Right atrium auricular region (tissue), 2 donors: ENCODE measurements at regions not wholly inside any gene's neighbourhood (a gene's known extent, or its start where the extent isn't known, plus 50 kb on each side); places are given as distances from the start of the nearest gene placed in this dataset.

Experiments
- DNase-seq: peaks from one replicate; pipeline ENCODE4 v3.0.0-alpha.2; 2019; ENCODE audit warnings: low spot score
- H3K27ac ChIP-seq, 2 donors: fragments of 200-600 bp; sonication (generic); 1 replicate in 1 of 2; 2 replicates in 1 of 2; pipeline ENCODE4 v1.5.1; 2016 to 2019
- H3K27me3 ChIP-seq, 2 donors: fragments of 200-600 bp; sonication (generic); one replicate each; pipeline versions ENCODE4 v1.5.1 to v1.6.0; 2017 to 2019
- H3K36me3 ChIP-seq: fragments of 200-600 bp; sonication (generic); one replicate; pipeline ENCODE4 v1.5.1; 2016
- H3K4me1 ChIP-seq, 2 donors: fragments of 200-600 bp; sonication (generic); one replicate each; pipeline versions ENCODE4 v1.5.1 to v1.6.0; 2017 to 2019
- H3K4me3 ChIP-seq, 2 donors: fragments of 200-600 bp; sonication (generic); 1 replicate in 1 of 2; 2 replicates in 1 of 2; pipeline ENCODE4 v1.5.1; 2017 to 2019; ENCODE audit warnings: mild to moderate bottlenecking in 1 of 2, moderate library complexity in 1 of 2
- H3K9me3 ChIP-seq, 2 donors: fragments of 200-600 bp; sonication (generic); one replicate each; pipeline ENCODE4 v1.5.1; 2019
- TF ChIP-seq, protein P1 (sequence below), 2 donors: fragments of 200-600 bp; sonication (generic); IDR thresholded peaks; one replicate each; pipeline ENCODE4 v1.5.1; 2019; ENCODE audit warnings: antibody characterized with exemption in 2 of 2

DNA sequence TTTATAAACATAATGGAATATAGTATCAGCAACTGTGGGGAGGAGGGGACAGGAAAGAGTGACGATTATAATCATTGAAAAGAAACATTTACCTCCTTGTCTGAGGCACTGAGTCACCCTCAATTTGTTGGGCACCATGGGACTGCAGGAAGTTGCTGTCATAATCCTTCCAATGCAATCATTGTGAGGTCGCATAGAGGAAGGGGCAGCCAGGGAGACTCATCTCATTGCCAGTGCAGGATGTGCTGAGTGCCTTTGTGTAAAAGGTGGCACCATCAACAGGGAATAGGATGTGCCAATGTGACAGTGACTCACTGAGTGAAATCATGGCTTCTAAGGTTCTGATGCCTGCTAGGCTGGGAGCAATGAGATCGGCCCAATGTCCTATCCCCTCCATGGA is 300.4 kb upstream of the ADAMTS9 start:
- Histone ChIP-seq H3K27me3 (no peaks in the 10 kb centered on the region), H3K9me3 (no peaks in the 10 kb centered on the region), H3K4me1 (no peaks in the 10 kb centered on the region), H3K4me3 (no peak overlapping the region), H3K27ac (no peak overlapping the region), H3K36me3 (no peaks in the 10 kb centered on the region)
- DNase-seq, result no peak
- TF ChIP-seq, protein P1, sequence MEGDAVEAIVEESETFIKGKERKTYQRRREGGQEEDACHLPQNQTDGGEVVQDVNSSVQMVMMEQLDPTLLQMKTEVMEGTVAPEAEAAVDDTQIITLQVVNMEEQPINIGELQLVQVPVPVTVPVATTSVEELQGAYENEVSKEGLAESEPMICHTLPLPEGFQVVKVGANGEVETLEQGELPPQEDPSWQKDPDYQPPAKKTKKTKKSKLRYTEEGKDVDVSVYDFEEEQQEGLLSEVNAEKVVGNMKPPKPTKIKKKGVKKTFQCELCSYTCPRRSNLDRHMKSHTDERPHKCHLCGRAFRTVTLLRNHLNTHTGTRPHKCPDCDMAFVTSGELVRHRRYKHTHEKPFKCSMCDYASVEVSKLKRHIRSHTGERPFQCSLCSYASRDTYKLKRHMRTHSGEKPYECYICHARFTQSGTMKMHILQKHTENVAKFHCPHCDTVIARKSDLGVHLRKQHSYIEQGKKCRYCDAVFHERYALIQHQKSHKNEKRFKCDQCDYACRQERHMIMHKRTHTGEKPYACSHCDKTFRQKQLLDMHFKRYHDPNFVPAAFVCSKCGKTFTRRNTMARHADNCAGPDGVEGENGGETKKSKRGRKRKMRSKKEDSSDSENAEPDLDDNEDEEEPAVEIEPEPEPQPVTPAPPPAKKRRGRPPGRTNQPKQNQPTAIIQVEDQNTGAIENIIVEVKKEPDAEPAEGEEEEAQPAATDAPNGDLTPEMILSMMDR (IDR thresholded peaks at IDR 0.05), result no peak

DNA sequence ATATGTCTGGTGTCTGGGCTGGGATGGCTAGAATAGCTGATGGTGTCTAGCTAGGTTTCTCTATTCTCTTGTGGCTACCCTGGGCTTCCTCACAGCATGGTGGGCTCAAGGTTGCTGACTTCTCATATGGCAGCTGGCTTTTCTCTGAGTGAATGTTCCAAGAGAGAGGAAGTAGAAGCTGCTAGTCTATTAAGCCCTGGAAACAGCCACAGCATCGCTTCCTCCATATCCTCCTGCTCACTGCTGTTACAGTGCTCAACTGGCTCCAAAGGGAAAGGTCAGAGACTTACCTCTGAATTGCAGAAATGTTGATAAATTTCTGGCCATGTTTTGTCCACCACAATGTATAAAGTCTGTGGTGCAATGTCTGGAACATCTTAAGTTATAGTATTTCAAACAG is 299.9 kb upstream of the ADAMTS9 start:
- H3K36me3 ChIP-seq, result no peaks in the 10 kb centered on the region
- TF ChIP-seq, protein P1 (IDR thresholded peaks at IDR 0.05), result no peak
- no peaks in the 10 kb centered on the region for H3K9me3 ChIP-seq
- no peaks in the 10 kb centered on the region for H3K4me1 ChIP-seq
- no peak overlapping the region for H3K4me3 ChIP-seq
- H3K27me3 ChIP-seq, result no peaks in the 10 kb centered on the region
- DNase-seq, result no peak
- H3K27ac ChIP-seq, result no peak overlapping the region

DNA sequence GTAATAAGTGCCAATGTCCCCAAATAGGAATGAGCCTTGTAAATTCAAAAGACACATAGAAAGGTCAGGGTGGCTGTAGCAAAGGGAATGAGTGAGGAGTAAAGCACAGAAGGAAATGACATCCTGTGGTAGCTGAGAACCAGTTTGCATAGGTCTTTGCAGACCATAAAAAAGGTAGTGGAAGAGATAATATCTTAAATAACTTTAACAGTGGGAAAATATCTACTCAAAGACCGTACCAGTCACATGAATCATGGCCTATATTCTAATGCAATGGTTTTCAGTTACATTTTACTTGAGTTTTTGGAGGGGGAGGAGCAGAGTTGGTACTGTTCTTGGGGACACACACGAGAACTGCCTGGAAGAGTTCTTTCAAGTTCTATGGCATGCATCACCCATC is 297.3 kb upstream of the ADAMTS9 start:
- Histone ChIP-seq H3K4me3 (no peak overlapping the region), H3K27me3 (no peaks in the 10 kb centered on the region), H3K36me3 (no peaks in the 10 kb centered on the region), H3K27ac (no peak overlapping the region), H3K9me3 (no peaks in the 10 kb centered on the region), H3K4me1 (no peaks in the 10 kb centered on the region)
- no peak for DNase-seq
- TF ChIP-seq, protein P1 (IDR thresholded peaks at IDR 0.05), result no peak

GRCh38 chr3:64983583-64984359 is 296.0 kb upstream of the ADAMTS9 start:
- TF ChIP-seq, protein P1 (IDR thresholded peaks at IDR 0.05), result no peak
- H3K36me3 ChIP-seq, result no peaks in the 10 kb centered on the region
- H3K27me3 ChIP-seq, result no peaks in the 10 kb centered on the region
- no peaks in the 10 kb centered on the region for H3K4me1 ChIP-seq
- H3K27ac ChIP-seq, result no peak overlapping the region
- no peaks in the 10 kb centered on the region for H3K9me3 ChIP-seq
- H3K4me3 ChIP-seq, result no peak overlapping the region
- no peak for DNase-seq

DNA sequence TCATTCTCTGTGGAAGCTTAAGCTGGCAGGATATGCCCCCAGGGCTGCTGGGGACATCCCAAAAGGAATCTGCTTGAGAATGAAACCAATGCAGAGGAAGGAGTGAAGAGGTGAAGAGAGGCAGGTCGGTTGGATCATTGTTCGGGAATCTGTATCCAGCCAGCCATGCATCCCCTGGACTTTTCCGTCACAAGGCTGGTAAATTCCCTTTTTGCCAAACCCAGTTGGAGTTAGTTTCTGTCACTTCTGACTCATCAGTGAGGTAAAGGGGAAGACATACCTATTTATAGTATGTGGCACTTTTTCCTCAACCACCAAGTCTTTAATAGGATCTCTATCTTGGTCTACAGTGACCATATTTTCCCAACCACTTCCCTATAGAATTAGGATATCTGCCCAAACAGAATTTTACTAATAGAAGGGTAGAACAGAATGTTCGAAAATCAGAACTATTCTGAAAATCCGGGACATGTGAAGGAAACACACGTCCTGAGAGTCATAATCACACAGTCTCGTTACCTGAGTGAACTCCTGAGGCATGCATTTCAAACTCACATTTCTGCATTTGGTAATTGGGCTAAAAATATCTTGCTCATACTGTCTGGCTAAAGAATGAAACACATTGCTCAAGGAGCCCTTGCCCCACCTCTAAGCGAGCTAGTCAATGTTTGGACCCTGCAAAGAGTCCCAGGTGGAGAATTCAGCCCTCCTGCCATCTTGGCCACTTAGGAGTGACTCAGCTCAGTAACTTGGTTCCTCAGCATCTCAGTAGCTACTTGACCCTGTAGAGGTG is 289.7 kb upstream of the ADAMTS9 start:
- TF ChIP-seq, protein P1 (IDR thresholded peaks at IDR 0.05), result no peak
- Histone ChIP-seq H3K4me1 (no peaks in the 10 kb centered on the region), H3K9me3 (no peaks in the 10 kb centered on the region), H3K36me3 (no peaks in the 10 kb centered on the region), H3K27me3 (no peaks in the 10 kb centered on the region), H3K27ac (no peak overlapping the region), H3K4me3 (no peak overlapping the region)
- DNase-seq, result no peak
